Transverse colon (tissue), 4 donors: ENCODE measurements at regions not wholly inside any gene's neighbourhood (a gene's known extent, or its start where the extent isn't known, plus 50 kb on each side); places are given as distances from the start of the nearest gene placed in this dataset.
A peak's percentile ranks its signal among the peaks of the same experiment; 100 is the strongest.

Source experiments
- CTCF ChIP-seq, 5 experiments: fragments of 200-600 bp in 3 of 5; fragments of 450-650 bp in 2 of 5; sonication (generic) in 3 of 5; IDR thresholded peaks; 1 replicate in 2 of 5; 2 replicates in 3 of 5; pipeline ENCODE4 v1.5.1; 2016 to 2017; ENCODE audit warnings: antibody characterized with exemption in 5 of 5, inconsistent platforms in 3 of 5, mild to moderate bottlenecking in 2 of 5, moderate library complexity in 1 of 5
- POLR2AphosphoS5 ChIP-seq, 3 donors: sonication (generic); formaldehyde crosslinking; IDR thresholded peaks; one replicate each; pipeline ENCODE4 v1.6.1; 2016; ENCODE audit warnings: antibody characterized with exemption in 3 of 3

GRCh38 chr1:78231477-78231876 lies 185.7 kb downstream of the GIPC2 start:
- TF ChIP-seq CTCF (IDR thresholded peaks at IDR 0.05), result no peak
- peak in 1 of 3 donors; percentile 15 for TF ChIP-seq POLR2AphosphoS5 (IDR thresholded peaks at IDR 0.05)
